Stimulated activated CD4-positive, alpha-beta T cell treated with anti-CD3 and anti-CD28 coated beads, Interleukin-15, amount 100 ng/mL, for 1 hour (primary cell): ENCODE measurements at regions not wholly inside any gene's neighbourhood (a gene's known extent, or its start where the extent isn't known, plus 50 kb on each side); places are given as distances from the start of the nearest gene placed in this dataset.

Source experiments
- DNase-seq, 2 donors: peaks; one replicate each; pipeline ENCODE4 v3.0.0-alpha.2; 2020; ENCODE audit warnings: low read depth in 1 of 2, low spot score in 1 of 2

DNA sequence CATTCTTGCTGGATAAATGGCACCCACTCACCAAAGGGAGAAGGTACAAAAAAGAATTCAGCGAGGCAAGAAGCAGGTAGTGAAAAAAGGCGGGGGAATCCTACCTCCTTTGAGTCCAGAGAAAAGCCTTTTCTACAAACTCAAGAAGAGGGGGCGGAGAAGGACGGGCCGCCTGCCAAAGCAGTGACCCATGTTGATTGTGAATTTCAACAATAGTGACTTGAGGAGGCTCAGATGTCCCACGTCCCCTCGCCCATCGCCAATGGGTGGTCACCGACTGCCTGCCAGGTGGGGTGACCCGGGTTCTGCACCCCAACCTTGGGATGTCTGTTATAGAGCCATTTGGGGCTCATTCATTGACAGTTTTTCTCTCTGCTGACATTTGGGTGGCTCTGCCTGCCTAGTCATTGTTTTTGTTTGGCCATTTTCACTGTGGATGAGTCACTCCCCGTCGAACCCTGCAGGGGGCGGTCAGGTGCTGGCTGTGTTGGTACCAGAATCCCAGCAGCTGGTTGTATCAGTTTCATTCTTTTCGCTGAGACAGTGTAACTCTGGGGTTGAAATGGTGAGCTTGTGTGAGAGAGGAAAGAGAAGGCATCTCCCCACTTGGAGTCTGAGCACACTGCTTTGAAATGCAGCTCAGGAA, 163.4 kb upstream of the NCAM1 start:
- DNase-seq = no peak

DNA sequence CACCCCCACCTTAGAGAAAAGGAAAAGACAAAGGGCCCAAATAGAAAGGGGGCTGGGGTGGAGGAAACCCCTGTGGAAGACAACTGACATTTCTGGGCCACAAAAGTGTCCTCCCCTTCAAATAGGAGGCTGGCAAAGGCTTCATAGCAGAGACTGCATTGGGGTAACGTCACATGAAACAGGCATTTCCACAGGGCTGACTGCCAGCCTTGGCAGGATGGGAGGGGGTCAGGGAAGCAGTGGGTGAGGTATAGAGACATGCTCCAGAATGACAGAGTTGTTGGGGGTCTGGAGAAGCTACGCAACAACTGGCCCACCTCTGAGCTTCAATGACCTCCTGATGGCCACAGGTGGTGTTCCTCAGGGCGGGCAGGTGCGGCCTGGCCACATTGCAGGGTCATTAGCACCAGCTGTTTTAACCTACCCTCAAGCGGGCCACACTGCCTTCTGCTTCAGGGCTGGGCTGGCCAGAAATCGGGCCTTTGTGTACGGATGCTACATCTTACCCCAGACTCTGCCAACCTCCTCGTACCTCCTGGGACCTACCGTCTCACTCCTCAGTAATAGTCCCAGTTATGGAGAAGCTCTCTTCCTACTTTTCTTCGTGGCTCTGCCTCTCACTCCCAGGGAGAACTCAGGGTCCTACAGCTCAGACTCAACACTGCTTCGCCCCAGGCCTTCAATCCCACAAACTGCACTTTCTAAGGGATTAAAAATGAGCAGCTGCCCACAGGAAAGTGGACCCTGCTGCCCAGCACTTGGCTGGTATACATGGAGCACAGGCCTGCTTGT, 160.0 kb upstream of the NCAM1 start:
- DNase-seq = no peak

DNA sequence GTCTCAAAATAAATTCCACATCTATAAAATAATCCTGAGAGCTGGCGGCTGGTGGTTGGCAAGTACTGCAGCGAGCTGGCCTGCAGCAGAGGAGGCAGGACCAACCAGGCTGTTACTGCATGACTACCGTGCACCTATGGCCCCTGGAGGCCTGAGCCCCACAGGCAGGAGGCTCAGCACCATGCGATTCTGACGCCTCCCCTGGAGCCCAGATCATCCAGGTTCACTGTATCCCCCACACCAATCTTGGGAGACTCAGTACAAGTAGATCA, 159.5 kb upstream of the NCAM1 start:
- DNase-seq = no peak

DNA sequence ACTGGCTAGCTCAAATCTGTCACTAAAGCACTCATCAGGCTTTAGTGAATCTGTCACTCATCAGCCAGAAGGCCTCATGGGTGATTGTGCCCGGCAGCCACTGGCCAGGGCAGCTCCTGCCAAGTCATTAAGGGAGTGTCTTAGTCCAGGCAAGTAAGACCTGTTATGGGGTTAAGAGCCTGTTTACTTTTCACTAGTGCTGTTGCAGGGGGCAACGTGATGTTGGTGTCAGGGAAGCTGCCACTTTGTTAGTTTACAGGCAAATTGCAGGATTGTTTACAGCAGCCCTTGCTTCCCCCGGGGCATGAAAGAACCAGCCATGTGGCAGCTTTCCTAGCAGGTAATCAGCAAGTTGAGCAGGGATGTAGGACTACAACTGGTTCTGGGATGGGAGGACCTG, 155.6 kb upstream of the NCAM1 start:
- DNase-seq = no peak

DNA sequence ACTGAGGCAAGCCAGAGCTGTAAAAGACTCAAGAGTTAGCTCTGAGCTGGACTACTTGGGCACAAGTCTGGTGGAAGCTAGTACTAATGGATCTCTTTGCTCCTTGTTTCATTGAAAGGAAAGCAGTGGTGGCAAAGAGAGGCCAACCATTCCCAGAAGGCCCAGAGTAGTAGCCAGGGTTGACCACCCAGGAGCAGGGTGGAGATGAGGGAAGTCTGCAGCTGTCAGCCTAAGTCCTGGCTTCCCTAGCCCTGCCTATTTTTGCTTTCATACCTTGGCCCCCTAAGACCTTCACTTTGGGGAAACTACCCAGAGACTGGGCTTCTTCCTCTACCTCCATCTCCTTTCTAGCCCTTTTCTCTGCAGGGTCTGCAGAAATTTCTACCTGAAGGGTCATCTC, 155.0 kb upstream of the NCAM1 start:
- DNase-seq = no peak

DNA sequence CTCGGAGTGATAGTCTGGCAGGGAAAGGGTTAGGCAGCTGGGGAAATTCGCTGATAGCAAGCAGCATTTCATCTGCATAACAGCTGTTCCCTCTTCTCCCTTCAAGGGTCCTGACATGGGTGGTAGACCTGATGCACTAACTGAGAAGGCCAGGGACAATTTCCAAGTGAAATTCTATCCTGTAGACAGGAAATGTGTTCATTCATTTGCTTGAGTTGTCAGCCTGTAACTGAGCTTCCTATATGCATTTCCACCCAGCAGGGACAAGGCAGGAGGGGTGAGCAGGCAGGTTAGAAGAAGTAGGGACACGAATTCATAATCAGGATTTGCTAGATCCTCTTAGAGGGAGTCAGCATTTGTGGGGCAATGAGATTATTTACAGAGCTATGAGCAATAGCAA, 154.3 kb upstream of the NCAM1 start:
- no peak for DNase-seq

DNA sequence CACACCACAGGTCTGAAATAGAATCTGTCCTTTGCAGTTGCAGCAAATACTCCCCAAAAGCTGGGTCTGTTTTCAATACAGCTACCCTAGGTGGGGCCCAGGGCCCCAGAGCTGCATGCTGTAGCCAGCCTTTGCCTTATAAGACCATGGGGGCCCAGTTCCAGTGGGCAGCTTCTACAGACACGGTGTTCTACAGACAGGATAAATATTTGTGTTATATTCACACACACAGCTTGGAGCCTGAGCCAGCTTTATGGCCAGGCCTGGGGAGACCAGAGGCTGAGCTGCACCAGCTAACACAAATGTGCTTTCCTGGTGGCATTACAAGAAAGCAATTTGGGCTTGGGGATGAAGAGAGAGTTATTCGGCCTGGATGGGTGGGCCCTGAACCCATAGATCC, 151.8 kb upstream of the NCAM1 start:
- DNase-seq = no peak

DNA sequence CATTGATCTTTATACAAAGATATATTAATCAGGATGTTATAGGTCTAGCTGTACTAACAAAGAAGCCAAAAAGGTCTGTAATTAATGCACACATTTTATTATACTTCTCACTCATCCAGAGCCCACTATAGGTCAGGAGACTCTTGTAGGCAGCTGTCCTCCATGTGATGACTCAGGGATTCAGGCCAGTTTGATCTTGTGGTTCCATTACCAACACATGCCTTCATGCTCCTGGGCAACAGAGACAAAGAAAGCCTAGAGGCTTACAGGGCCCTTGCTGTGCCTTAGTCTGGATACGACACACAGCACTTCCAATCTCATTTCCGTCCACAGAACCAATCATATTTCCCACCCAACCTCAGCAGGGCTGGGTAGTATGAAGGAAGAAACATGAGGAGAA, 150.3 kb upstream of the NCAM1 start:
- no peak for DNase-seq

DNA sequence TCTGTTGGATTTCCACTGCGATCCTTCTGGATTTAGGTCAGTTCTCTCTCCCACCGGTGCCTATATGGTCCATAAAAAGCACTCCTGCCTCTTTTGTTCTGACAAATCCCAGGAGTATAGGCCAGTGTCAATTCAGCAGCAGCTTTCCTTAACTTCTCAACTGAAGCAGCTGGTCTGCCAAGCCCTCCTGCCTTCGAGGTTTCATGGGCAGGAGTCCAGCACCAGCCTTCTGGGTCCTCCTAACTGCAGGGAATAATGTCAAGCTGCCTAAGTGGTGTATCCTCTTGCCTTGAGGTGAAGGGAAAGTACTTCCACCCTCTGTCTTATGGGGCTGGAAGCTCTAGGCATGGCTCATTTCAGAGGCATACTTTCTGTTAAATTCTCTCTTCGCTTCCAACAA, 149.4 kb upstream of the NCAM1 start:
- DNase-seq = no peak

DNA sequence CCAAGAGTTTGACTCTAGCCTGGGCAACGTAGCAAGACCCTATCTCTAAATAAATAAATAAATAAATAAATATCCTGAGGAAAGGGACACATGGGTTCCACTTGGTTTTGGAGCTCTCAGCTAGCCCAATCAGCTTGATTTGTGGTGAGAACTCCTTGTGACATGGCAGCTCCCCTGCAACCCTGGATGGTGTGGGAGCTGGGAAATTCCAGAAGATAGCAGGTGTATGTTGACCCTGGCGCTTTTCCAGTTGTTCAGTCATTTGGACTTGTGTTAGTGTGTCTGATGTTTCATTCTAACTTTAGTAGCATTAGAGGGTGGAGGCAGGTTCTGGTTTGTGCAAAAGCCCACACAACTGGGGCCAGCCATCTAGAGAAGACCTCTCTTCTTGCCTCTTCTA, 148.5 kb upstream of the NCAM1 start:
- DNase-seq = no peak

DNA sequence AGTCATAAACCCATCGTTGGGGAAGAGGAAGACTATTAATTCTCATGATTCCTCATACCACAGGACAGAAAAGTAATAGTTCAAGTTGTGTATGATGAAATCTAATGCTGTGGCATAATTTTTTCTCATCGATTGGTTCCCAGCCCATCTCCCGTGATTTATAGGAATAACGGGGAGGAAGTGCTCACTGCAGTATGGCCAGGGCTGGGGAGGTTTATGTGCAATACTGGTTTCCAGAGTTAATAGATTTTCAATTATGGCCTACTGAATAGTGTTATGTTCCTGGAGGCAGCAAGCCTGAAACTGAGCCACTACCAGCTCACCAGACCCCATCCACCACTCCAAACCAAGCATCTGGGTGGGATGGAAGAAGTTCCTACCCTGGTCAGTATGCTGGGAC, 147.1 kb upstream of the NCAM1 start:
- no peak for DNase-seq

DNA sequence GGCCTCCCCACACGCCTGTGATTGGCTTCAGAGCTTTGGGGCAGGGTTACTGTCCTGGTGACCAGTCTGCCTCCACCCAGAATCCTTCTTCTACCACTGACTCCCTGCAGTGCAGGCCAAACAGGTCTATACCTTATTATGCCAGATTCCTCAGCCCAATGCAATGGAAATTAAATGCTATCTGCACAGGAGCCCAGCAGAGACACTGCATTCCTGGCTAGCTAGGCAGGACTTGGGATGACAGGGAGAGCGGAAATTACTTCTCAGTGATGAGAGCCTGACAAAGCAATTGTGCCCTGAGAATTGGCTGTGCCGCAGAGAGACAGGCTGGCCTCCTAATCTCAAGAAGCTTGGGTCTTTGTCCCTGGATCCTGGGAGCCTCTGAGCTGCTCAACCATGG, 143.8 kb upstream of the NCAM1 start:
- DNase-seq = no peak

DNA sequence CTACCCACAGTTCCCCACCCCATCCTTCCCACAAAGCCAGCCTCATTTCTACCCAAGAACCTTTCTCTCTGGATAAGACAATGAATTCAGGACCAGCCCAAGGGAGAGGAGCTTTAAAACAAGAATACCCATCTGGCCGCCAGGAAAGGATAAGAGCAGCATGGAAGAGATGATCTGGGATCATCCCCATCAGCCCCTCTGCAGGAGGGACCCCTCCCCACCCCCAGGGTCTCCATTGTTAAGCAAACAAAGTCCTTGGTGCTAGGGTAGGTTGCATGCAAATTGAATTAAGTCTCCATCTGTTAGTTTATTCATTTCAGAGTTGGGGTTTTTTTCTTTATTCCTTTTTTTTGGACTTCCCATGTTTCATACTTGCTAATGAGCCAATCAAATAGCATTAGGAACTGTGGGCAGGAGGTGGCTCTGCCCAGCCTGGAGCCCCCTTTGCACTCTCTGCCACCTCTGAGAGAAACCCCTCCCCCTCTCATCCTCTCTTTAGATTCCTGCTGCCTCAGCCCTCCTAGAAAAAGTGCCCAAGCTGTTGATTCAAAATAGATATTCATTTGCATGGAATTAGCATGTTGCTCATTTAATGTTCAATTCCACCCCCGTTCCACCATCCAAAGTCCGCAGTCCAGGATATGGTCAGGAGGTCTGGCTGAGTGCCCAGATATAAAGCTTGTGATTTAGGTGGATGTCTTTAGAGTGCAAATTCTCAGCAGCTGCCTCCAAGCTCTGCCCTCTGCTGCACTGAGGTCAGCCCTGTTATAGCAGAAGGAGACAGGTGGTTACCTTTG, 138.5 kb upstream of the NCAM1 start:
- no peak for DNase-seq

DNA sequence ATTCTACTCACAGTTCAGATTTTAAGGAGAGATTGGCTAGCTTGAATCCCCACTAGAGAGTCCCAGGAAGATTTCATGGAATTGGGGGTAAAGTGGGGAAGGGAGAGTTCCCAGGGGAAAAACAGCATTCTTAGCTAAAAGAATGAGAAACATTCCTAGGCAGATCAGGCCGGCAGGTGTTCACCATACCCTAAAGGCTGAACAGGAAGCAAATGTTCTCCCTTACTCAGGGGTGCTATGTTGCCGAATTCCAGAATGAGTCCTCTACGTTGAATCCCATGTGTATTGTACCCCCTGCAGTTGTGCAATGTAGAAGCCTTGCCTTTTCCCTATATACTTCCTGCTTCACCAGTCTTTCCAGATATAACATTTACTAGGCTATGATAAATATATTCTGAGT, 135.2 kb upstream of the NCAM1 start:
- no peak for DNase-seq

DNA sequence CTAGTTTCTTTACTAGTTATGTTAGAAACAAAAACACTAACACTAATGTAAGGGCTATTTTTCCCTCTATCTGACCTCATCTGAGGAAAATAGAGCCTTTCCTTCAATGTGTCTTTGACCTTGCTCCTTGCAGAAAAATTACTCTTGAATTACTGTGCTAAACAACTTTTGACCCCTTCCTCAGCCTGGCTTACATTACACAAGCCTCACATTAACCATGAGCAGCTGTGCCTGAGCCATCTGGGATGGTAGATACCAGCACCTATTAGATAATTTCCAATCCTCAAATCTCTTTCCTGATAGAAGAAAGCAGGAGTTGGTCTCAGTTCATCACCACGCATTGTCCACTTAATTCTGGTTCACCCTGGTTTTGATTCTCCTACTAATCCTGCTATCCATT, 134.4 kb upstream of the NCAM1 start:
- no peak for DNase-seq

DNA sequence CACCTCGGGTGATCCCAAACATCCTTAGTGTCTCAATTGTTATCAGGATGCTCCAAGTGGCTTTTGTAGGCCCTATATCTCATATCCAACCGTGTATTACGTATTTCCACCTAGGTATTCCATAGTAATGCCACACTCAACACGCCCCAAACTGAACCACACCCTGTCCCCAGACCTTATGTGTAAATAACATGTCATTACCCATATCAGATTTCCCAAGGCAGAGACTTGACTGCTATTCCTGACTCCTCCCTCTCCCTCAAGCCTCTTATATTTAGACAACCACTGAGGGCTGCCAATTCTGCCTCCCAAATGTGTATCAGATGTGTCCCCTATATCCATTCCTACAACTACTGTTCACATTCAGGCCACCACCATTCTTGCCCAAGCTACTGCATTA, 132.8 kb upstream of the NCAM1 start:
- no peak for DNase-seq

DNA sequence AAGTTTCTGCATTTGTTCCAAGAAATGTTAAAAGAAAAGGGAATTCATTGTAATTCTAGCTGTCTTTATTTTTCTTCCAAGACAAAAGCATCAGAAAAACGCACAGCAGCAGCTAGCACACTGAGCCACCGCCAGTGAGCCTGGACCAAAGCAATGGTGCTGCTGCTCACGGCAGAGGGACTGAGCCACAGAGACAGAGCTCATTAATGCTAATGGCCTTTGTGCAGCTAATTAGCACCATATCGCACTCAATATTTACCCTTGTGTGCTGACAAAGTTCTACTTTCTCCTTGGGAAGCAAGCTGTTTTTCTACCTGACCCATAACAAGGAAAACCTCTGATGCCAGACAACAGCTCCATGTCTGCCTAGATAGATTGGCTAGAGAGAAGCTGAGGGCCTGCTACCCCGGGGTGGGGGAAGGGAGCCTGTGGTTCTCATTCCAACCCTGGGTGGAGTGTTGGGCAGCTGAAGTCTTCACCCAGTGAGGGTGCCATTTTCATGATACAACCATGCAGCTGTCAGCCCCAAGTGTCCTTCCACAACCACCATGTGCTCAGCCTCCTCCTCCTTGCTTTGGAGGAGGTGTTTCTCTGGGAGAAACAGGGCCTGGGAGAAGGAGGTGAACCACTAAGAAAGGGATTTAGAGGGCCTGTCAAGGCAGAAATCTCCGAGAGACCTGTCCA, 131.1 kb upstream of the NCAM1 start:
- no peak for DNase-seq

DNA sequence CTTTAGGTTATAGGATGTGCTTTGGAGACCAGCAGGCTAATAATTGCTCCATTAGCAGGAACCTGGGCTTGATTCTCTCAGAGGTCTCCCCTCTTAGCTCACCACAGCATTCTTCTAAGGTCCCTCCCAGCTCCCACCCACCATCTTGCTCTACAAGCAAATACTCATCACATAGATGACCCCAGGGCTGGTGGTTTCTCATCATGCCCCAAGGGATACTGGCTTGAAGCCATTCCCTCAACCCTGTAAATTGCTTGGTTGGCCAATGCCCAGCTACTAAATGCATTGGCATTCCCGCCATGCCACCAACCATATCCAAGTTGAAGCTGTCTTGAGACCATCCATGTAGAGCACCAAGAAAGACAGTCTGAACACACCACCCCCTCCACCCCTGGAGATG, 130.2 kb upstream of the NCAM1 start:
- no peak for DNase-seq

DNA sequence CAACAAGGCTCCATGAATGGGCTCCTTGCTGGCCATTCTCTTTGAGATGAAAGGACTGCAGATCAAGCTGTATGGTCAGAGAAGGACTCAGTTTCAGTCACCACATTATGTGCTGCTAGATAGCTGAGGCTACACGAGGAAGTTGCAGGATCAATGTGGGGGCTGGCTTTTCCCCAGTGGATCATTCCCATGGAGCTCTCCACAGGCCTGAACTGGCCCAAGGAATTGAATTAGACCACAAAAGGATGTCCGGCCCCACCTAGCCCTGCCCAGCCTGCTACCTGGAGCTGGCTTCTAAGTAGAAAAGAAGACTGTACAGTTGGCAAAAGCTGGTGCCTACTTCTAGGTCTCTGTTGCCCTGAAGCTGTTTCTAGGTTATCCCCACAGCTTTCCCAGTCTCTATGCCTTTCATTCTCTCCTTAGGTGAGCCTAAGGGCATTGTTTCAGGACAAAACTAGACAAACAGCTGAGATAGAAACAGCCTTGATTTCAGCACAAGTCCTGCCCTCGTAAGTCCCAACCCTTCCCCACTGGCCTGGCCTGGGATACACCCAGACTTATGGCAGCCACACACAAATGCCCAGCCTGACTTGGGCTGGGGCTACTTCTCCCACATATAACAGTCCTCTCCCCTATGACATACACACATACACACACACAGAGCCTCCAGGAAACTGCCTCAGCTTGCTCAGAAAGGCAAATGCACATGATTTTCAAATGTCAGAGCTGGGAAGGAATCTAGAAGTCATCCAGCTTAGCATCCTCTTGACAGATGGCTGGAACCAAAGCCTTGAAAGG, 129.1 kb upstream of the NCAM1 start:
- DNase-seq = no peak

DNA sequence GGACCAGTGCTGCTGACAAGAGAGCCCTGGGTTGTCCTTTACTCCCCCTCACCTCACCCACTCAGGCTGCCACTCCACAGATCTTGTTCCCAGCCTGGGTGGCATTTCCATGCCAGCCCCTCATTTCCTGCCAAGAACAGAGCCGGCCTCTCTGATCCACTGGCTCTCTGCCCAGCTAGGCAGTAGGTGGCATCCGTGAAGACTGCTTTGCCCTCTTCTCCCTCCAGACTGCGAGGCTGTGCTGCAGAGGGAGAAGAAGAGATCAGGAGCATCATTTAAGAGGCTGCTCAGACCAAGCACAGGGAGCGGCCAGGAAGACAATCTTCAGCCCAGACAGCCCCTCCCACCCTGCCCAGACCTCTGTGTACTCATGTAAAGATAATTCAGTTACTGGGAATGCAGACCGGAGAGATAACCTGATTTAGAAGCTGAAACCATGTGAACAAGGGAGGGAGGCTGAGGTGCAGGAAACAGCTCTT, 126.9 kb upstream of the NCAM1 start:
- DNase-seq = no peak
